ENCODE measurements at regions not wholly inside any gene's neighbourhood (a gene's known extent, or its start where the extent isn't known, plus 50 kb on each side); places are given as distances from the start of the nearest gene placed in this dataset.

DNA sequence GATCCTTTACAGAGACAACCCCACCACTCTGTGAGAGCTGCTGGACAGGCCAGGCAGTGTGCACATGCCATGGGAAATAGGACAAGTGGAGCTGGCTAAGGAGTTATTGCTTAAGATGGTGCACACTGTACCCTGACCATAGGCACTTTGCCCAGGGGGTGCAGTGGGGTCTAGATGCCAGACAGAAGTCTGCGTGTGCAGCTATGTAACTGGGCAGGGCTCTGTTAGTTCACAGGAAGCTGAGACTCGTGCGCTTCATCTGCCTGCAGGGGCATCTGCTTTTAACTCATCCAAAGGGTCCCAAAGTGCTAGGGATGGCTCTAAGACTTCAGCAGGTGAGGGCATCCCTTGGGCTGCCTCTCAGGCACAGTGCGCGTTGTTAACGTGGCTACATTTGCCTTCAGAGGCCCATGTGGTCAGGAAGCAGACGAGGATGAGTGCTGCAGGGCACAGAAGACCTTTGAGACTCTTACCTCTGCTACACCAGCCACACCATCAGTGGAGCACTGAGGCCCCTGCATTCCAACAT, 77.7 kb upstream of the GPR26 start:
- DNase-seq (no peak), FAIRE-seq (no peak)
- peaks cover 0 to 4% (median 0%) of the 10 kb centered on the region in 3 donors for H3K27me3 ChIP-seq (ENCODE audit: control insufficient read depth in 3 of 3, insufficient read depth in 3 of 3, low read length in 3 of 3)
- H3K4me3 ChIP-seq (ENCODE audit: low read depth in 1 of 3, low read length in 3 of 3) = no peak overlapping the region
- no peaks in the 10 kb centered on the region for H3K9me3 ChIP-seq (ENCODE audit: control insufficient read depth in 2 of 2, insufficient read depth in 1 of 2, low read depth in 1 of 2, low read length in 1 of 2)
- H3K36me3 ChIP-seq (ENCODE audit: control insufficient read depth in 3 of 3, insufficient read depth in 2 of 3, low read depth in 1 of 3, low read length in 3 of 3) = no peaks in the 10 kb centered on the region
- WGBS, 3 donors = 60 to 64% (median 62%) methylated on average over 7 of the region's 7 CpGs
- H3K27ac ChIP-seq (ENCODE audit: low read depth in 1 of 3, low read length in 2 of 3) = no peak overlapping the region
- H3K4me1 ChIP-seq (ENCODE audit: control insufficient read depth in 3 of 3, insufficient read depth in 2 of 3, low read depth in 1 of 3, low read length in 2 of 3) = no peaks in the 10 kb centered on the region

DNA sequence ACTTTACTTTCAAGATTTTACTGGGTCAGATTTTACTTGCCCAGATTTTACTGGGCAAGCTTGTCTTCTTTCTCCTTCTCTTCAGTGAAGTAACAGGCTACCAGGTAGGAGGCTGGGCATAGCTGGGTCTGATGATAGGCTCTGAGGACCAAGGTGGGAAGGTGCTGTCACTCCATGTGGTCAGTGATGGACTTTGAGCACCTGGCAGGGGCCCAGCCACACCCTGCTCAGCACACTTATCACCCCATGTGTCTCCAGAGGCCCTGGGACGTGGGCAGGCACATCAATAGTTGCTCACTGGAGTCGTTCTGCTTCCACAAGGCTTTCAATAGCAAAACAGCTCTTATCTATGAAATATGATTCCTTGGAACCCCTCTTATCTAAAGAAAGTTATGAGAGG, 70.5 kb upstream of the GPR26 start:
- peak in 1 of 2 donors; percentile 18 for DNase-seq
- Histone ChIP-seq H3K27me3 (ENCODE audit: control insufficient read depth in 3 of 3, insufficient read depth in 3 of 3, low read length in 3 of 3) (peaks cover 0 to 5% (median 0%) of the 10 kb centered on the region in 3 donors), H3K27ac (ENCODE audit: low read depth in 1 of 3, low read length in 2 of 3) (no peak overlapping the region), H3K9me3 (ENCODE audit: control insufficient read depth in 2 of 2, insufficient read depth in 1 of 2, low read depth in 1 of 2, low read length in 1 of 2) (no peaks in the 10 kb centered on the region), H3K4me3 (ENCODE audit: low read depth in 1 of 3, low read length in 3 of 3) (no peak overlapping the region), H3K36me3 (ENCODE audit: control insufficient read depth in 3 of 3, insufficient read depth in 2 of 3, low read depth in 1 of 3, low read length in 3 of 3) (no peaks in the 10 kb centered on the region), H3K4me1 (ENCODE audit: control insufficient read depth in 3 of 3, insufficient read depth in 2 of 3, low read depth in 1 of 3, low read length in 2 of 3) (no peaks in the 10 kb centered on the region)
- 2 to 25% (median 12%) methylated on average over 2 of the region's 2 CpGs for WGBS, 3 donors
- FAIRE-seq = no peak

GRCh38 chr10:123597676-123598075, 68.5 kb upstream of the GPR26 start:
- H3K27ac ChIP-seq (ENCODE audit: low read depth in 1 of 3, low read length in 2 of 3) = no peak overlapping the region
- H3K4me1 ChIP-seq (ENCODE audit: control insufficient read depth in 3 of 3, insufficient read depth in 2 of 3, low read depth in 1 of 3, low read length in 2 of 3) = no peaks in the 10 kb centered on the region
- FAIRE-seq = no peak
- 63 to 83% (median 71%) methylated on average over 4 of the region's 4 CpGs for WGBS, 3 donors
- H3K36me3 ChIP-seq (ENCODE audit: control insufficient read depth in 3 of 3, insufficient read depth in 2 of 3, low read depth in 1 of 3, low read length in 3 of 3) = no peaks in the 10 kb centered on the region
- DNase-seq = no peak
- H3K4me3 ChIP-seq (ENCODE audit: low read depth in 1 of 3, low read length in 3 of 3) = no peak overlapping the region
- H3K27me3 ChIP-seq (ENCODE audit: control insufficient read depth in 3 of 3, insufficient read depth in 3 of 3, low read length in 3 of 3) = peaks cover 0 to 5% (median 0%) of the 10 kb centered on the region in 3 donors
- no peaks in the 10 kb centered on the region for H3K9me3 ChIP-seq (ENCODE audit: control insufficient read depth in 2 of 2, insufficient read depth in 1 of 2, low read depth in 1 of 2, low read length in 1 of 2)

DNA sequence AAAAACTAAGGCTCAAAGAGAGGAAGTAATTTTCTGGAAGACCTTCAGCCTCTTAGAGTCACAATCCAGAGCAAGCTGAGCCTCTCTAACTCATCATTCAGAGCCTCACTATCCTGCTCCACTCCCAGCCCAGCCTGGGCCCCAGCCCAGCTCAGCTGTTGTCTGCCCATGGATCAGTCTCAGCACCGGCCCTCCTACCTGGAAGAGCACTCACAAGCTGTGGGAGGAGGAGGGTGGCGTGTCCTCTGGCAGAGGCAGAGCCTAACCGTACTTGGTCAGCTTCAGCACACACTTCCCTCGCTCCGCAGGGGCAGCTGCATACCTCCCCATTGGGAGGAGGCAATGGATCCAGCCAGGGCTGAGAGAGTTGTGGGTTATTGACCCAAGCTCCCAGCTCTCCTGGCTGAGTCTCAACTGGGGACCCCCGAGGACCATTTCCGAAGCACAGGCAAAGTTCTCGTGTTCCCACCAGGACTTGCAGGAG, 66.7 kb upstream of the GPR26 start:
- Histone ChIP-seq H3K4me3 (ENCODE audit: low read depth in 1 of 3, low read length in 3 of 3) (no peak overlapping the region), H3K27ac (ENCODE audit: low read depth in 1 of 3, low read length in 2 of 3) (no peak overlapping the region), H3K36me3 (ENCODE audit: control insufficient read depth in 3 of 3, insufficient read depth in 2 of 3, low read depth in 1 of 3, low read length in 3 of 3) (no peaks in the 10 kb centered on the region), H3K27me3 (ENCODE audit: control insufficient read depth in 3 of 3, insufficient read depth in 3 of 3, low read length in 3 of 3) (peaks cover 0 to 5% (median 0%) of the 10 kb centered on the region in 3 donors), H3K4me1 (ENCODE audit: control insufficient read depth in 3 of 3, insufficient read depth in 2 of 3, low read depth in 1 of 3, low read length in 2 of 3) (no peaks in the 10 kb centered on the region), H3K9me3 (ENCODE audit: control insufficient read depth in 2 of 2, insufficient read depth in 1 of 2, low read depth in 1 of 2, low read length in 1 of 2) (no peaks in the 10 kb centered on the region)
- DNase-seq (no peak), FAIRE-seq (no peak)
- 77 to 84% (median 81%) methylated on average over 8 of the region's 8 CpGs for WGBS, 3 donors

DNA sequence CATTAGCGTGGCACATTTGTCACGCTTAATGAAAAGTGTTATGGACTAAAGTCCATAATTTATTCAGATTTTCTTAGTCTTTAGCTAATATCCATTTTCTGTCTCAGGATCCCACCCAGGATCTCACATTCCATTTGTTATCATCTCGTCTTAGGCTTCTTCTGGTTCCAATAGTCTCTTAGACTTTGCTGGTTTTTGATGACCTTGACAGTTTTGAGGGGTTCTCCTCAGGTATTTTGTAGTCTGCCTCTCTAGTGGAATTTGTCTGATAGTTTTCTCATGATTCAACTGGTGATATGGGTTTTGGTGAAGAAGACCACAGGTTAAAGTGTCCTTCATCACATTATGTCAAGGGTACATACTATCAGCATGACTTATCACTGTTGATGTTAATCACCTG, 66.0 kb upstream of the GPR26 start:
- WGBS, 3 donors = 74 to 82% (median 76%) methylated on average over 3 of the region's 3 CpGs
- FAIRE-seq = no peak

GRCh38 chr10:123603130-123603529, 63.0 kb upstream of the GPR26 start:
- H3K4me3 ChIP-seq (ENCODE audit: low read depth in 1 of 3, low read length in 3 of 3) = no peak overlapping the region
- H3K9me3 ChIP-seq (ENCODE audit: control insufficient read depth in 2 of 2, insufficient read depth in 1 of 2, low read depth in 1 of 2, low read length in 1 of 2) = no peaks in the 10 kb centered on the region
- 37 to 68% (median 54%) methylated on average over 4 of the region's 4 CpGs for WGBS, 3 donors
- DNase-seq (no peak), FAIRE-seq (no peak)
- no peaks in the 10 kb centered on the region for H3K36me3 ChIP-seq (ENCODE audit: control insufficient read depth in 3 of 3, insufficient read depth in 2 of 3, low read depth in 1 of 3, low read length in 3 of 3)
- H3K27ac ChIP-seq (ENCODE audit: low read depth in 1 of 3, low read length in 2 of 3) = no peak overlapping the region
- no peaks in the 10 kb centered on the region for H3K4me1 ChIP-seq (ENCODE audit: control insufficient read depth in 3 of 3, insufficient read depth in 2 of 3, low read depth in 1 of 3, low read length in 2 of 3)
- peaks cover 0 to 9% (median 0%) of the 10 kb centered on the region in 3 donors for H3K27me3 ChIP-seq (ENCODE audit: control insufficient read depth in 3 of 3, insufficient read depth in 3 of 3, low read length in 3 of 3)

More for the DNA sequence above, 66.0 kb upstream of the GPR26 start:
- Histone ChIP-seq H3K4me1 (ENCODE audit: control insufficient read depth in 3 of 3, insufficient read depth in 2 of 3, low read depth in 1 of 3, low read length in 2 of 3) (no peaks in the 10 kb centered on the region), H3K9me3 (ENCODE audit: control insufficient read depth in 2 of 2, insufficient read depth in 1 of 2, low read depth in 1 of 2, low read length in 1 of 2) (no peaks in the 10 kb centered on the region), H3K36me3 (ENCODE audit: control insufficient read depth in 3 of 3, insufficient read depth in 2 of 3, low read depth in 1 of 3, low read length in 3 of 3) (no peaks in the 10 kb centered on the region), H3K27ac (ENCODE audit: low read depth in 1 of 3, low read length in 2 of 3) (no peak overlapping the region), H3K27me3 (ENCODE audit: control insufficient read depth in 3 of 3, insufficient read depth in 3 of 3, low read length in 3 of 3) (peaks cover 0 to 3% (median 0%) of the 10 kb centered on the region in 3 donors), H3K4me3 (ENCODE audit: low read depth in 1 of 3, low read length in 3 of 3) (no peak overlapping the region)
- no peak for DNase-seq

DNA sequence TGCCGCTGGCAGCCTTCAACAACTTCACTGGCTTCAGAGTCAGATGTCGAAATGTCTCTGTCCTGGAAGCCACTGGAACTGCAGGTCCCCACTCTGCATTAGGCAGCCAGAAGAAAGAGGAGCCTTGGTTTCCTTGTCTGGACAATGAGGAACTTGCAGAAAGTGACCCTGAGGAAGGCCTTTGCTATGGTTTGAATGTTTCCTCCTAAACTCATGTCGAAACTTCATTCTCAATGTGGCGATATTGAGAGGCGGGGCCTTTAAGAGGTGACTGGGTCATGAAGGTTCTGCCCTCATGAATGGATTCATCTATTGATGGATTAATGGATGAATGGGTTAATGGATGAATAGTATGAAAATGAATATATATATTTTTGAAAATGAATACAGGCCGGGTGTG, 61.6 kb upstream of the GPR26 start:
- H3K9me3 ChIP-seq (ENCODE audit: control insufficient read depth in 2 of 2, insufficient read depth in 1 of 2, low read depth in 1 of 2, low read length in 1 of 2) = no peaks in the 10 kb centered on the region
- H3K27ac ChIP-seq (ENCODE audit: low read depth in 1 of 3, low read length in 2 of 3) = no peak overlapping the region
- DNase-seq = no peak
- no peak for FAIRE-seq
- no peaks in the 10 kb centered on the region for H3K4me1 ChIP-seq (ENCODE audit: control insufficient read depth in 3 of 3, insufficient read depth in 2 of 3, low read depth in 1 of 3, low read length in 2 of 3)
- WGBS, 3 donors = 76 to 91% (median 81%) methylated on average over 6 of the region's 6 CpGs
- H3K4me3 ChIP-seq (ENCODE audit: low read depth in 1 of 3, low read length in 3 of 3) = no peak overlapping the region
- no peaks in the 10 kb centered on the region for H3K36me3 ChIP-seq (ENCODE audit: control insufficient read depth in 3 of 3, insufficient read depth in 2 of 3, low read depth in 1 of 3, low read length in 3 of 3)
- H3K27me3 ChIP-seq (ENCODE audit: control insufficient read depth in 3 of 3, insufficient read depth in 3 of 3, low read length in 3 of 3) = peaks cover 0 to 7% (median 0%) of the 10 kb centered on the region in 3 donors

DNA sequence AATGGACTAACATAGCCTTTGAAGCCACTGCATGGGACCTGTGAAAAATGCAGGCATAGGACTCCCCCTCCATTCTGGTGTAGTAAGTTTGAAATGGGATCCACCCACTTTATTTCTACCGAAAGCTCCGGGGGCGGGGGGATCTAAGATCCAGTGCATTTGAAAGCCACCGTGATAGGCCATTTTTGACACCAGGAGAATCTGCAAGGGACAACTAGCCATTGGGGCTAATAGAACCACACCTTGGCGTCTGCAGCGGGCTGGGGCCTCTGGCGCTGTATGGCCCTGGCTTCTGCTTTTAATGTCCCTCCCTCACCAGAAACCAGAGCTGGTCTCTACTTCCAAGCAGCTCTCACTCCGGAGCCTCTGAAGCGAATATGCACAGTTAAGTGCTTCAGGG, 60.1 kb upstream of the GPR26 start:
- FAIRE-seq = no peak
- no peaks in the 10 kb centered on the region for H3K36me3 ChIP-seq (ENCODE audit: control insufficient read depth in 3 of 3, insufficient read depth in 2 of 3, low read depth in 1 of 3, low read length in 3 of 3)
- 79 to 86% (median 81%) methylated on average over 9 of the region's 9 CpGs for WGBS, 3 donors

GRCh38 chr10:123606955-123607354, 59.2 kb upstream of the GPR26 start:
- peaks cover 0 to 6% (median 0%) of the 10 kb centered on the region in 3 donors for H3K27me3 ChIP-seq (ENCODE audit: control insufficient read depth in 3 of 3, insufficient read depth in 3 of 3, low read length in 3 of 3)
- FAIRE-seq = no peak
- H3K27ac ChIP-seq (ENCODE audit: low read depth in 1 of 3, low read length in 2 of 3) = no peak overlapping the region
- no peaks in the 10 kb centered on the region for H3K4me1 ChIP-seq (ENCODE audit: control insufficient read depth in 3 of 3, insufficient read depth in 2 of 3, low read depth in 1 of 3, low read length in 2 of 3)
- no peaks in the 10 kb centered on the region for H3K36me3 ChIP-seq (ENCODE audit: control insufficient read depth in 3 of 3, insufficient read depth in 2 of 3, low read depth in 1 of 3, low read length in 3 of 3)
- DNase-seq = no peak
- 30 to 41% (median 32%) methylated on average over 3 of the region's 3 CpGs for WGBS, 3 donors
- H3K9me3 ChIP-seq (ENCODE audit: control insufficient read depth in 2 of 2, insufficient read depth in 1 of 2, low read depth in 1 of 2, low read length in 1 of 2) = no peaks in the 10 kb centered on the region
- no peak overlapping the region for H3K4me3 ChIP-seq (ENCODE audit: low read depth in 1 of 3, low read length in 3 of 3)

More for the DNA sequence above, 60.1 kb upstream of the GPR26 start:
- Histone ChIP-seq H3K4me1 (ENCODE audit: control insufficient read depth in 3 of 3, insufficient read depth in 2 of 3, low read depth in 1 of 3, low read length in 2 of 3) (no peaks in the 10 kb centered on the region), H3K4me3 (ENCODE audit: low read depth in 1 of 3, low read length in 3 of 3) (no peak overlapping the region), H3K9me3 (ENCODE audit: control insufficient read depth in 2 of 2, insufficient read depth in 1 of 2, low read depth in 1 of 2, low read length in 1 of 2) (no peaks in the 10 kb centered on the region), H3K27me3 (ENCODE audit: control insufficient read depth in 3 of 3, insufficient read depth in 3 of 3, low read length in 3 of 3) (peaks cover 0 to 6% (median 0%) of the 10 kb centered on the region in 3 donors), H3K27ac (ENCODE audit: low read depth in 1 of 3, low read length in 2 of 3) (no peak overlapping the region)
- no peak for DNase-seq

Measured in small intestine (tissue), 7 donors.